COLO668 (cell line): ENCODE measurements at regions not wholly inside any gene's neighbourhood (a gene's known extent, or its start where the extent isn't known, plus 50 kb on each side); places are given as distances from the start of the nearest gene placed in this dataset.
A peak's percentile ranks its signal among the peaks of the same experiment; 100 is the strongest.
"Not testable (repeated sequence)": the region's sequence is repeated elsewhere in the genome, so short reads cannot be mapped to it uniquely, and the experiment has no call there.

Experiments
- DNase-seq: peaks from one replicate; lab custom pipeline; 2025; ENCODE audit not compliant: unreplicated experiment; lab: John Stamatoyannopoulos, UW

- no peak for DNase-seq
These were observed 541.9 kb downstream of the TBC1D22A start for GRCh38 chr22:47304191-47304831.

- no peak for DNase-seq
These were observed 540.9 kb downstream of the TBC1D22A start for GRCh38 chr22:47303161-47303890.

- DNase-seq = not testable (repeated sequence)
These were observed 540.1 kb downstream of the TBC1D22A start for GRCh38 chr22:47302587-47302986.

DNA sequence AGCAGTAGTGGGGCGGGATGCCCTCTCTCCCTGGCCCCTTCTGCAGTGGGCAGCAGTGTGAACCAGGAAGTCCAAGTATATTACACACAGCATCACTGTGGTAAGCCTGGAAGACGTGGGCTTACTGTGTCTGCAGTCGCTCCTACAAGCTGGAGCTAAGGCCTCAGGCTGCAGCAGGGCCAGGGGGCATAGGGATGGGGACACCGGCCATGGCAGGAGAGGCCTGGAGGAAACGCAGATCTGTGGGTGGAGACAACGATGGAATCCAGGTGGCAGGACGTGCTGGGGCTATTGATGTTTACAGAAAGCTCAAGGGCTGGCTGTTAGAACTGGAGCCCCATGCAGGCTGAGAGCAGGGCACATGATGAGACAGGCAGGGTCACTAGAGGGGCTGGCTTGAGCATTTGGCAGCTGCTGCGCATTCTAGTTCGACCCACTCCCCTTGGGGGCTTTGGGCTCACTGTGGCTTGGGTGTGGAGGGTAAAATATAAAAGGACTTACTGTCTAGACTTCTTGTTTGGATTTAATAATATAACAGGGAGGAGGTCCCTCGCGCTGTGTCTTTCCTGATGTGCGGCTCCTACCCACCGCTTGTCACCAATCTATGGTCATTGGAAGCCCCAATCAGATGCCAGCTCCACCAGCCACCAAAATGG is 539.5 kb downstream of the TBC1D22A start:
- peak; percentile 36 for DNase-seq

DNA sequence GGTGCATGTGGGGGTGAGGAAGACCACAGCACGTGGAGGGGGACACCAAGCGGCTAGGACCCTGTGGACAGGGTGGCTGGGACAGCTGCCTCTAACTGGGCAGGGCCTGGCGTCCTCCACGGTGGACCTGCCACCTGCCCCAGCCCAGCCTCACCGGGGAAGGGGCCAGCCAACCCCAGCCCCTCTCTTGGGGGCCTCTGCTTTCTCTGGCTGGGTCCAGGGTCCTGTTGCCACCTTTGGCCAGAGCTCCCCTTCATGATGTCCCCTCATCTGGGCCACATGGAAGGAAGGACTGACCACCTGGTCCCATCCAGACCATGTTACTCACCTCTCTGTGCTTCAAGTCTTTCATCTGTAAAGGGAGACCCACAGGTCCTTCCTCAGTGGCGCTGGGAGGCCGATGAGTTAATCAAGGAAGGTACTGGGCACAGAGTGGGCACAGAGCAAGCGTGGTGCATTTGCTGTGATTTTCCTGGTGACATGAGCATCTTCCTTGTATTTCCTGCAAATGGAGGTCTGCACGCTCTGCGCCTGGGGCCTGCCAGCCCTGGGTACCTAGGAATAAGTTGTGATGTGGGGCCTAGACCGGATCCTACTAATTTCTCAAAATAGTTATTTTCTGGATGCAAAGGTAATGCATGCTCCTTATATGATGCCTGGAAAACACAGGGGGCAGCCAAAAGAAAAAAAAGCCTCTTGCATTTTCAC is 538.4 kb downstream of the TBC1D22A start:
- DNase-seq = no peak

DNA sequence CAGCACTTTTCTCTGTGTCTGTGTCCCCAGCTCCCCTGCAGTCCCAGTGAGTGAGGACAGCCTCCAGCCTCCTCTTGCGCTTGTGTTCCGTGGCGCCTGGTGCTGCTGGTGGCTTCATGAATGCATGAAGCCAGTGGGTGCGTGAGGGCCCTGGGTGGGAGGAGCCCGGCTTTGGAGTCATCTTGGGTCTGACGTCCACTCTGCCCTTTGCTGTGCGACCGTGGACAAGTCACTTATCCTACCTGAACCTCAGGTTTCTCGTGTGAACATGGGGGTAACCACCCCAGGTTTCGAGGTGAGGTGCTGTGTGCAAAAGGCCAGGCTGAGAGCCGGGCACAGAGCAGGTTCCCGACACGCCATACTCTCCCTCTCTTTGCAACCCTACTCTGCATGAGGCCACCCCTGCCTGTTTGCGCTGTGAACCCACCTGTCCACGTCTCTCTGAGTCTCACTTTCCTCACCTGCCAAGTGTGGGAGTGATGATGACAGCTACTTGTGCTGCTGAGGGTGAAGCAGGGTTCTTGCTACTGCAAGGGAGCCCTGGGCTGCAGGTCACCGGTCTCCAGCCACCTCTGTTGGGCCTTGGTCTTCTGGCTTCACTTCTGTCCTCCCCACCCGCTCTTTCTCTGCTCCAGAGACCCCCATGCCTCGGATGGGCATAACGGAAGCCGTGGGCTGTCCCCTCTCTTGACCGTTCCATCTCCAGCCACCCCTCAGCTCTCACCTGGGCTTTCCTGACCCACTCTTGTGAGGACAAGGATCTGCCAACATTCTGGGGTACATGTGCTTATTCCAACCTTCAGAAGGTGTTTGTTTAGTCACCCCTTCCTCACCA is 537.6 kb downstream of the TBC1D22A start:
- DNase-seq = no peak

- no peak for DNase-seq
These were observed 536.9 kb downstream of the TBC1D22A start for GRCh38 chr22:47299211-47299862.

DNA sequence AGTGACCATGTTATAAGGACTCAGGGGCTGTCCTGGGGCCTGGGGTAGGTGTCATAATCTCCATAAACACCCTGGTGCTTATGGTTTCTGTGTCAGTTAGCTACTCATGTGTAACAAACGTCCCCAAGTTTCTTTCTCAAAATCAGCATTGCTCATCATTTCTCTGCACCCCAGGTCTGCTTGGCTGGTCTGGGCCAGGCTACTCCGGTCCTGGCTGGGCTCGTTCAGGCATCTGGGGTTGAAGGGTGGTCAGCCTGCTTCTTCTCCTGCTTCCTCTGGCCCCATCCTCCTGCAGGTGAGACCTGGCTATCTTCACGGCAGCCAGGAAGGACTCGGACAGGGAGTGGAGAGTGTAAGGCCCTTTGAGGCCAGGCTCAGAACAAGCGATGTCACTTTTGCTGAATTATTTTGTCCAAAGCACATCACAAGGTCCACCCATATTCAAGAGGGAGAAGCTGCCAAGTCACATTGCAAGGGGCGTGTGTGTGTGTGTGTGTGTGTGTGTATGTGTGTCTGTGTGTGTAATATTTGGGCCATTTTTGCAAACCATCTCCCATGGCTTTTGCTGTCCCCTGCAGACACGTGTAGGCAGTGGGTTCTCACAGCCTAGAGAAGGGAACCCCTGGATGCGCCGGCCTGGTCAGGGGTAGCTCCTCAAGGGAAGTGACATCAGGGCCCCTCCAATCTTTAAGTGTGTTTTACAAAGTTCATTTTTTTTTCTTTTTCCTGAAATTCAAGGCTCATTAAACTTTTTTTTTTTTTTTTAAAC is 535.8 kb downstream of the TBC1D22A start:
- no peak for DNase-seq

GRCh38 chr22:47297261-47298016 is 535.0 kb downstream of the TBC1D22A start:
- DNase-seq = peak; percentile 31

GRCh38 chr22:47296405-47297260 is 534.2 kb downstream of the TBC1D22A start:
- DNase-seq = no peak

GRCh38 chr22:47295982-47296381 is 533.5 kb downstream of the TBC1D22A start:
- DNase-seq = no peak

DNA sequence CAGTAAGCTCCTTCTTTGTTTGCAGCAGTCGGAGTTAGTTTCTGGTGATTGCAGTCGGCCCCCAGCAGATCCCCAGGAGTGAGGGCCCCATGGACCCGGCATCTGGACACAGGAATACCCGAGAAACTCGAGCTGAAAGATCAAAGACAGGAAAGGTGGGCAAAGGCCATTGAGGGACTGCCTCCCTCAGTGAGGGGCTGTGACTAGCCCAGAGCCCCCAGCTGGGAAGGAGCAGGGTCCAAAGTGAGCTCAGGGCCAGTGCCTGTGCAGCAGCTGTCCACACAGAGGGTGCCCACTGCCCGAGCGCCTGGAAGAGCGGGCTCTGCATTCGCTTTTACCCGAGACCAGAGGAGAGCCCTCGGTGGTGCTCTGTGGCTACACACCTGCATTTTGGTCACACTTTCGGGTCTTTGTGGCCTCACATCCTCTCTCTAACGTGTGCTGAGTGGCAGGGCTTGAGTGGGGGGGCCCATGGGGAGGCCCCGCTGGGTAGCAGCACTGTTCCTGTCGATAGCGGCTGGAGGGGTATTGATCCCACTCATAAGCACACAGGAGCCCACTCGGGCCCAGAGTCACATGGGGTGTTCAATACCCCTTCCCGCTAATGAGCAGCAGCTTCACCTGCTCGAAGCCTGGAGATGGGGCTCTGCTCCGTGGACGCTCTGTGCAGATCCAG is 532.9 kb downstream of the TBC1D22A start:
- no peak for DNase-seq

GRCh38 chr22:47294576-47294975 is 532.1 kb downstream of the TBC1D22A start:
- no peak for DNase-seq

GRCh38 chr22:47294222-47294532 is 531.7 kb downstream of the TBC1D22A start:
- DNase-seq = no peak

GRCh38 chr22:47293368-47294221 is 531.1 kb downstream of the TBC1D22A start:
- DNase-seq = no peak

GRCh38 chr22:47292546-47293320 is 530.3 kb downstream of the TBC1D22A start:
- DNase-seq = no peak
